ELR (cell line): ENCODE measurements at regions not wholly inside any gene's neighbourhood (a gene's known extent, or its start where the extent isn't known, plus 50 kb on each side); places are given as distances from the start of the nearest gene placed in this dataset.

Experiments used
- DNase-seq: peaks from one replicate; pipeline ENCODE4 v3.0.0-alpha.2; 2015; ENCODE audit warnings: low read depth

DNA sequence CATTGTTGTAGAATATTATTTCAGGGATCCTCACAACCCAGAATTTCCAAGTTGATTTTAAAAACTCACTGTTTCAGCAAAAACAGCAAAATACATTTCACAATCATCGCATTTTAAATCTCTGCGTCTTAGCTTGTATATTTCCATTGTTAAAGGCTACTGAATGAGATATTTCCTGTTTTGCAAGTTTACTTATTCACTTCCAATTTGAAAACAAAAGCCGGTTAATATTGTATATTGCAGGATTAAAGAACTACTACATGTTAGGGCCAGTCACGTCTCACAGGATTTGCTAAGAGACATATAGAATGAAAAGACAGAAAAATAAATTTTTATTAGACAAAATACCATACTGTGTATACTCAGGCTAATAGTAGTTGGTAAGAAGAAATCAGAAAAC lies 395.9 kb upstream of the CDH9 start:
- DNase-seq = no peak

DNA sequence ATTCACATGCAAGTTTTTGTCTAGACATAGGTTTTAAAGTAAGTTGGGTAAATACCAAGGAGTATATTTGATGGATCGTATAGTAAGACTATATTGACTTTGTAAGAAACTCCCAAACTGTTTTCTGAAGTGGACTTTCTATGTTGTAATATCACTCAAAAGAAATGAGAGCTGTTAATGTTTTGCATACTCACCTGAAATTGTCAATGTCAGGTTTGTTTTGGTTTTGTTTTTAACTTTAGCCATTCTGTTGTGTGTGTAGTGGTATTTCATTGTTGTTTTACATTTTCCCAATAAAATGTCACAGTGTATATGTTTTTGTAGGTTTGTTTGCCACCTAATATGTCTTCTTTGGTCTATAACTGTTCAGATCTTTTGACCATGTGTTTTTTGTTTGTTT lies 375.7 kb upstream of the CDH9 start:
- DNase-seq = no peak

DNA sequence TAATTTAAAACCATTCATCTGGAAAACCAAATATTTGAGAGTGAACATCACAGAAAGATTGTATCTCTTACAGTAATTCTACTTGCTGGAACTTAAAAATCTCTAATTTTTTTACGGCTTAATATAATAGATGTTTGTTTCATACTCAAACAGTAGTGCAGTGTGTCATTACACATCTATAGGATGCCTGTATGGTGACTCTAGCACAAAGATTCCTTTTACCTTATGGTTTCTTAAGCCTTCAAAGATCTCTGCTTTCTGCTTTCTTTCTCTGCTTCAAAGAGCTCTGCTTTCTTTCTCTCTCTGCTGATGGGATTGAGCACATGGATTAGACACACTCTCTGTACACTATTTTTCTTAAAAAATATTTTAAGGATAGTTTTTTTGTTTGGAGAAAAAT lies 374.0 kb upstream of the CDH9 start:
- DNase-seq = no peak

DNA sequence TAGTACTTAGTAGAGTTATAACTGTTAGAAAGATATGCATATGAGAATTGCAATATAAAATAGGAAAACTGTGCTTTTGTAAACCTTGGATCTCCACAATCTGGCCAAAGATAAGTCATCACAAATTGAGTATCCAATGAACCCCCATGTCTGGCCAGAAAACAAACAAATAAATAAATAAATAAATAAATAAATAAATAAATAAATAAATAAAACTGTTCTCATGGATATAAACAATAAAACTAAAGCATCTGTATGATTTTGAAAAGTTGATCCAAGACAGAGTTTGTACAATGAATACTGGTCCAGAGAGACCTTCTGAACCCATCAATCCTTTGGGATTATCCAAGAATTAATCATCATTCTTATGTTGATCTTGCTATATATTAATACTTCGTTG lies 367.6 kb upstream of the CDH9 start:
- no peak for DNase-seq

DNA sequence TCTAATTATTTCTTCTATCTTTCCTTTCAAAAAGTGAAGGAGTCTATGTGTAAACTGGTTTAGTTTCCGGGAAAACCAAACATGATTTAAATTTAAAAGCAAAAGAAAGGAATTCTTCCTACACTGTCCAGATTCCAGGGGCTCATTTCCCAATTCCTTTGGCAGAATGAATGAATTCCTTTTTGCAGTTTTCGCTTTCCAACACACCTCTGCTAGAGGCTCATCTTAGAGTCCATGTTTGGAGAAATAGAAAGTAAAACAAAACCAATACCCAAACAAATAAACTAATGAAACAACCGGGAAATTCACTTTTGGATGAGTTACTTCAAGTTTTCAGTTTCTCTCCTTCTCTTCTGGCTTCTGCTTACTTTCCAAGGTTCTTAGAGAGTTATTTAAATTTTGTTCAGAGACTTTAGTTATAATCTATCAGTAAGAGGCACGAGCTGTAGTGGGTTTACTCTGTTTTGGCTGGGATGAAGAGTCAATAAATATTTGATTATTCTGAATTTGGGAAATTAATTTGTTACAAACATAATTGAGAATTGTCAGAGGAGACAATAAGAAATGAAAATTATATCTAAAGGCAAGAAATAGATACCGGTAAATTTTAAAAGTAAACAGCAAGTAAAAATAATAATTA lies 365.0 kb upstream of the CDH9 start:
- peak; percentile 19 for DNase-seq

DNA sequence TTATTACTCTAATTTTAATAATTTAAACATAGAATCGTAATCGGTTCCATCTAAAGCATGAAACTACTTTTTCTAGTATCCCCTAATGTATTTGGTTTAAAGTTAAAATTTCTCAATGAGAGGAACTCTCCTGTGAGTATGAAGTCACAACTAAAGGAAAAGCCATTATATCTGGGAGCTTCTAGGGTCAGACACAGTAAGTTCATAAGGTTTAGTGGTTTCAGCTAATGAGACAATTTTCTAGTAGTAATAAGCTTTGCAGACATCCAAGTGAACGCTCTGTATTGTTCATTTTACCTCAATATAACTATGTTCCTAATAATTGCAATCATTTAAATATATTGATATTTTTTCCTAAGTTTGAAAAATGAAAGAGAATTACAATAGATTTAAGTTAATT lies 364.4 kb upstream of the CDH9 start:
- DNase-seq = no peak

DNA sequence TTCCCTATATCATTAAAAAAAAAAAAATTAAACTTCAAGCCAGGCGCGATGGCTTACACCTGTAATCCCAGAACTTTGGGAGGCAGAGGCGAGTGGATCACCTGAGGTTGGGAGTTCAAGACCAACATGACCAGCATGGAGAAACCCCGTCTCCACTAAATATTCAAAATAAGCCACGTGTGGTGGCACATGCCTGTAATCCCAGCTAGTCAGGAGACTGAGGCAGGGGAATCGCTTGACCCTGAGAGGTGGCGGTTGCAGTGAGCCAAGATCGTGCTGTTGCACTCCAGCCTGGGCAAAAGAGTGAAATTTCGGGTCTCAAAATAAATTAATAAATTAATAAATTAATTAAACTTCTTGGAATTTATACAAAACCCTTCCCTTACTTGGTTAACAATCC lies 358.6 kb upstream of the CDH9 start:
- DNase-seq = no peak

DNA sequence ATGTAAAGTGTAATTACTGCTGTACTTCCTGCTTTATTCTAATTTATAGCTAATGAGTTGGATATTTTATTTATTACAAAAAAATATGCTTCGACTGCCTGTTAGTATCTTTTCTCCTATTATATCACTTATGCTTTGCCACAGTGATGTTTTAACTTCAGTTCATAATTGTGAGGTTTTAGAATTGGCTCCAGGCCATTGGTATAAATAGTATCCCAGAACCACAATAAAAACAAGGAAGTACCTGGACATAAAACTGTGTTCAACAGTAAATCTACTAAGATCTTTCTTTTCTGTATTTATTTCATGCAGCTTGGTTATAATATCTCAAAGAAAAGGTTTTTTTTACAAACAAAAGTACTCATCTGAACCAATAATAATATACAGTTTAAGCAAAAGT lies 354.3 kb upstream of the CDH9 start:
- DNase-seq = no peak

DNA sequence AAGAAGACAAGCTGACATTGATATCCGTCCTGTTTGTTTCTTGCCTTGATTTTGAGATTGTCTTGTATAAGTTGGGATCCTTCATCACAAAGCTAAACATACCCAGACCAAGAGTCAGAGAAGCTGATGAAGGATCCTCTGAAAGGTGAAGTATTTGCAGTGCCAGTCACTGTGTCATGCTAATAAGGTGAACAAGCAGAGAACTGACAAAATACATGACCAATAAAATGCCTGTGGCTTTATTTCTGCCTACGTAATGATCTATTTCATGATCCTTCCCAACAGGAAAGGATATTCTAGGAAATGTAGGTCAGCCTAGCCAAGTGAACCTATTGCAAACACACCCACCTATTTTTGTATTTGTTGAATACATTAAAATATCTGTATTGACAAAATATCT lies 351.3 kb upstream of the CDH9 start:
- DNase-seq = no peak

DNA sequence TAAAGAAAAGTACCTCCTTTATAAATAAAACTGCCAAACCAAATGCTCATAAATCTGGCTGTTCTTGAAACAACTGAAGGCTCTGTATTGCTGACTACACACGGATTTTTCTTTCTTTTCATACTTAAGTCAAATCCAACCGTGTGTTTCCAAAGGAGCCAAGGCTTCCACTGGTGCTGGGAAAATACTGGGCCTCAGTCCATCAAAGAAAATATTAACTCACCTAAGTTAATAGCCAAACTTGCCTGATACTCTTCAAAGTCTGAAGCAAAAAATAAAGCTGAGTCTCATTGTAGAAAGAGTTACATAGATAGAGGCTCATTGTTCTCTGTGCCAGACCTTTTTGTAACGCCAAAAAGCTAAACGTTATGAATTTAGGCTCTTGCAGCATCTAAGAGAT lies 350.4 kb upstream of the CDH9 start:
- no peak for DNase-seq

DNA sequence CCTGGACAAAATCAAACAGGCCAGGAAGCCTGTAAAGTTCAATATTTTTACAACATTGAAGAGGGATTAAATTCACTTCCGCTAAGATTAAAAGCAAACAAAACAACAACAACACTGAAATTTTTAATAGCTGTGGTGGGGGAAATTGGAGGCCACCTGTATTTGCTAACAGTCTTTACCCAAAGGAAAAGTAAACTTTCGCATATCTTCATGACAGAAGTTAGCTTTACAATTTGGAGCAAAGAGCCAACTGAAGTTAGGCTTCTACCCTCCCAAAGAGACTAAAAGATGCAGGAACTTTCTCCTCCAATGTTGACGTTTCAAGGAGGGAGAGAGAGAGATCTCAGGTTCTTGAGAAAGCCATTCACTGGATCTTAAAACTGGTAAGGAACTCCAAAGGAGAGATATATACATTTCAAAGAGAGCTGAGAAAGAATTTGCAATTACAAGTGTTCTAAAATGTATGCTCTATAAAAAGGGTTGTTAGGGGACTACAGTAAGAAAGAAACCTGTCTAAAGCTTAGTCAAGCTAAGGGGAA lies 349.2 kb upstream of the CDH9 start:
- no peak for DNase-seq

DNA sequence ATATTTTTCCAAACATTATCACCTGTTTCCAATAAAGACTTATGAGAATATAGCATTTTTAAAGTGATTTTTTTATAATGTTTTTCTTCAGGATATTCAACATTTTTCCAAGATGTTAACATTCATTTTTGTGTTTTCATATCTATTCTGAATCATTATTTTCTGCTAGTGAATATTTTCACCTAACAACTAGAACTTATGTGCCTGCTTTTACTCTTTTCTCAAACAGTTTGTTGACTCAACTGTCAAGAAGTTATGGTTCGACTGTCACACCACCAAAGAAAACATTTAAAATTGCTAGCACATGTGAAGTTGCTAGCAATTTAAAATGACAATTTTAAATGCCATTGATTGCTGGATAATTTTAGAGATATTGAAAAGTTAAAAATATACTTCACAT lies 343.3 kb upstream of the CDH9 start:
- no peak for DNase-seq

DNA sequence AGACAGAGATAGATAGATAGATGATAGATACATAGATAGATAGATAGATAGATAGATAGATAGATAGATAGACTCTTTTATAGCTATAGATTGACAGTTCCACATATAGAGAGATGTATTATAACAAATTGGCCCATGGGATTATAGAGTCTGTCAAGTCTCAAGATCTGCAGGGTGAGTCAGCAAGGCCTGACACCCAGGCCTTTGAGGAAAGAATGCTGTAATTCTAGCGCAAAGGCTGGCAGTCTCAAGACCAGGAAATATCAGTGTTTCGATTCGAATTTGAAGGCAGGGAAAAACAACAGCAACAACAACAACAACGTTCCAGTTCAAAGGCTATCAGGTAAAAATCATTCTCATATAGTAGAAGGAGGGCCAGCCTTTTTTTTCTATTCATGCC lies 339.2 kb upstream of the CDH9 start:
- no peak for DNase-seq

DNA sequence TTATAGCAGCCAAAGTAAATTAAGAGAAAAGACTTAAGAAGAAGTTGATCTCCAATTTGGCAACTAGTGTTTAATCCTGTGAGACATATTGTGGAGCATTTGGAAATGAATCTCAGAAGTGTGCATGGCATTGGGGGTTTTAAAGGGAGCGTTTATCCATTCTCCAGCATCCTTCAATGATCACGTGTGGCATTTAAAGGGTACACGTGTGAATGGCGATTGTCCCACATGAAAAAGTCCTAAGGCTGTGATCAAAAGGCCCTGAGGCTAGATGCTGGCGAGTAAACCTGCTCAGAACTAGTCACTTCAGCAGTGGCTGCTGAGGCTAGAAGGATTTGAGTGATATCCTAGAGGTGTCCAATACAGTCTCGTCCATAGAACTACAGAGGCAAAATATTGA lies 315.6 kb upstream of the CDH9 start:
- no peak for DNase-seq

DNA sequence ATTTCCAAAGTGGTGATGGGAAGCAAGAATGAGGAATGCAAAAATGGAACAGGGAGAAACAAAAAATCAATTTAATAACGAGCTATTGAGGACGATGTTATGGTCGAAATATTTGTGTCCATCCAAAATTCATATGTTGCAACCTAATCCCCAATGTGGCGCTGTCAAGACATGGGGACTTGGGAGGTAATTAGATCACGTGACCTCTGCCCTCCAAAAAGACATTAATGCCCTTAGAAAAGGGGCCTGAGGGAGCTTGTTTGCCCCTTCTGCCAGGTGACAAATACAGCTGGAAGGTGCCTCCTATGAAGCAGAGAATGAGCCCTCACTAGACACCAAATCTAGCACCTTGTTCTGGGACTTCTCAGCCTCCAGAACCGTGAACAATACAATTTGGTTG lies 315.2 kb upstream of the CDH9 start:
- no peak for DNase-seq

DNA sequence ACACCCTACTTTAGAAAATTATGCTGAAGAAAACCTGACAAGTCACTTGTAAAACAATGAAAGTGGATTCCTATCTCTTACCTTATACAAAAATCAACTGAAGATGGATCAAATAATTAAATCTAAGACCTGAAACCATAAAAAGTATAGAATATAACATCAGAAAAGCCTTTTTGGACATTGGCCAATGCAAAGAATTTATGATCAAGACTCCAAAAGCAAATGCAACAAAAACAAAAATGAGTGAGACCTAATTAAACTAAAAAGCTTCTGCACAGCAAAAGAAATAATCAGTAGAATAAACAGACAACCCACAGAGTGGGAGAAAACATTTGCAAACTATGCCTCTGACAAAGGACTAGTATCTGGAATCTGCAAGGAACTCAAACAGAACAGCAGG lies 303.0 kb upstream of the CDH9 start:
- no peak for DNase-seq

DNA sequence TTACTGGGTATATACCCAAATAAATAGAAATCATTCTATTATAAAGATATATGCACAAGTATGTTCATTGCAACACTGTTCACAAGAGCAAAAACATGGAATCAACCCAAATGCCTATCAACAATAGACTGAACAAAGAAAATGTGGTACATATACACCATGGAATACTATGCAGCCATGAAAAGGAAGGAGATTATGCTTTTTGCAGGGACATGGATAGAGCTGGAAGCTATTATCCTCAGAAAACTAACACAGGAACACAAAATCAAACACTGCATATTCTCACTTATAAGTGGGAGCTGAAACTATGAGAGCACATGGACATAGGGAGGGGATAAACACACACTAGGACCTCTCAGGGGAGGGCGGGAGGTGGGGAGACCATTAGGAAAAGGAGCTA lies 298.4 kb upstream of the CDH9 start:
- DNase-seq = no peak

DNA sequence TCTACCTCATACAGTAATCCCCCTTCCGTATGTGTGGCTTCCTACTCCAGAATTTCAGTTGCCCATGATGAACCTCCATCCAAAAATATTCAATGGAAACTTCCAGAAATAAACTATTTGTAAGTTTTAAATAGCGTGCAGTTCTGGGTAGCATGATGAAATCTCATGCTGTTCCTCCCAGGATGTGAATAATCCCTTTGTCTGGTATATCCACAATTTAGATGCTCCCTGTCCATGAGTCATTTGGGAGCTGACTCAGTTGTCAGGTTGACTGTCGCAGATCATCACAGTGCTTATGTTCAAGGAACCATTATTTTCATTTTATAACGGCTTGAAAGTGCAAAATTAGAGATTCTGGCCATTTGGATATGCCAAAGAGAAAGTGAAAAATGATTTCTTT lies 290.1 kb upstream of the CDH9 start:
- DNase-seq = peak; percentile 70

DNA sequence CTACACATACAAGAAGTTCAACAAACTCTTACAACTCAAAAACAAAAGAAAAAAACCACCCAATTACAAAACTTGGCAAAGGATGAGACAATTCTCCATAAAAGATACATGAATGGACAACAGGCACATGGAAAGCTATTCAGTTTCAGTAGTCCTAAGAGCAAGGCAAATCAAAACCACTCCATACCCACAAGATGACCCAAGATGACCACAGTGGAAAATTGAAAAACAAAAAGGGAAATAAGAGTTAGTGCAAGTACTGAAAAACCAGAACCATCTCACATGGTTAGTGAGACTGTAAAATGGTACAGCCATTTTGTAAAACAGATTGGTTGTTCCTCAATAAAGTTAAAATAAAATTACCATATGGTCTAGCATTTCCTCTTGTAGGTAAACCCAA lies 287.1 kb upstream of the CDH9 start:
- DNase-seq = no peak

DNA sequence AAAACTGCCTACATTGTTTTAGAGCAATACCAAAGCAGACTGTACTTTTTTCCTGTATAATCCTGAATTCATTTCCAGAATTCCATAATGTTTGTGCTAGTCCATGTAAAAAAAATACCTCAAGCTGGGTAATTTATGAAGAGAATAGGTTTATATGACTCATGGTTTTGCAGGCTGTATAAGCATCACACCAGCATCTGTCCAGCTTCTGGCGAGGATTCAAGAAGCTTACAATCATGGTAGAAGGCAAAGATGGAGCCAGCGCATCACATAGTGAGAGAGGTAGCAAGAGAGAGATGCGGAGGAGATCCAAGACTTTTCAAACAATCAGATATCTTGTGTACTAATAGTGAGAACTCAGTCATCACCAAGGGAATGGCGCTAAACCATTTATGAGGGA lies 280.3 kb upstream of the CDH9 start:
- no peak for DNase-seq

DNA sequence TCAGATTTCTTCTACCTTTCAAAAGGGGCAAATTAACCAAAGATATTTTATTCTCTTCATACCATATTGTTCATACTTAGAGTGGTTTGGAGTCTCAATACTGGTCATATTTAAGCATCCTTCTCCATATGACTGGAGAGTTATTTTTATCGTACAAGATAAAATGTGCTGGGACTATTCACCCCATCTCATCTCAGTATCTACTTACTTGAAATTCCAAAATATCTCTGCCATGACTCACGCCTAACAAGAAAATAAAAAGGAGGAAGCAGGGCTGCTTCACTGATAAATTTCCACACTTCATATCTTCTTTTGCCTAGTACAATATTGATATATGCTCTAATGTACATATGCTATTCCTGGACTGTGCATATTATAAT lies 277.9 kb upstream of the CDH9 start:
- peak; percentile 64 for DNase-seq

DNA sequence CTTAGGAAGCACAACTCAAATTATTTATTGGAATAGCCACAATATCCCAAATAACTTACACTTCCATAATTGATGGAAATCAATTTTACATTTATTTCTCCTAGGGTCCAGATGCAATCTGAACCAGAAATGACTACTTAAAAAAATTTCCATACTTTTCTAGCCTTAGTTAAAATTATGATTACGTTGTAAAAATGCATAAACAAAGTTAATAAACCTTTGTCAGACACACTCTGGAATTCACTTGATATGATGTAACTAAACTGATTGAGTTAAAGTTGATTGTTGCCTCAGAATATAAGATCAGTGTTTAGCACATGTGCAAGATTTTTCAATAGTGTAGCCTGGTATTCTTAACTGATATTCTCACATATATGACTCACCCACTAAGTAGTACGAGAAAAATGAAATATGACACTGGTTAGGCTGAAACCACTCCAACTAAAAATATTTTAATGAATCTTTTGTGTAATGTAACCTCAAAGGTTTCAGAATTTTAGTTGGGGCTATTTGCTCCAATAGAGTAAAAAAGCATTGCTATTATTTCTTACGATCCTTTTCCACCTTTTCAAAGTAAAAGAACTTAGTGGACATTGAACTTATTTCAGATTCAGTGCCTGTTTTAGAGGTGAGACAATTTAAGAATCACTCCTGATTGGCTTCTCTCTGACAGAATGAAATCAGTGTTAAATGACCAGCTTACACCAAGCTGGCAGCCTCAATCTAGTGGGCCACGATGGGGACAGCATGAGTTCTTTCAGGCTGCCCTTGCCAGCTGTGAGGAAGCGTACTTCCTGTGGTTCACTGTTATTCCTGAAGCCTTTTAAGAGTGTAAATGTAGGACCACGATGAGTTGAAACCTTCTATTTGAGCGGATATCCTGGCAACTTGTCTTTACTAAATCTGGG lies 277.2 kb upstream of the CDH9 start:
- peak; percentile 47 for DNase-seq

DNA sequence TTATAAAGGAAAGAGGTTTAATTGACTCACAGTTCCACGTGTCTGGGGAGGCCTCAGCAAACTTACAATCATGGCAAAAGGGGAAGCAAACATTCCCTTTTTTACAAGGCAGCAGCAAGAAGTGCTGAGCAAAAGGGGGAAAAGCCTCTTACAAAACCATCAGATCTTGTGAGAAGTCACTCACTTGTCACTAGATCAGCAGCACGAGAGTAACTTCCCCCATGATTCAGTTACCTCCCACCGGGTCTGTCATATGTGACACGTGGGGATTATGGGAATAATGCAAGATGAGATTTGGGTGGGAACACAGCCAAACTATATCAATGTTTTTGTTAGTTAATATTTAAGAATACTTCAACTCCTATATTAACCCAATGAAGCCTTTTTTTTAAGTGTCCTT lies 275.2 kb upstream of the CDH9 start:
- no peak for DNase-seq
